ENCODE measurements at regions not wholly inside any gene's neighbourhood (a gene's known extent, or its start where the extent isn't known, plus 50 kb on each side); places are given as distances from the start of the nearest gene placed in this dataset.

DNA sequence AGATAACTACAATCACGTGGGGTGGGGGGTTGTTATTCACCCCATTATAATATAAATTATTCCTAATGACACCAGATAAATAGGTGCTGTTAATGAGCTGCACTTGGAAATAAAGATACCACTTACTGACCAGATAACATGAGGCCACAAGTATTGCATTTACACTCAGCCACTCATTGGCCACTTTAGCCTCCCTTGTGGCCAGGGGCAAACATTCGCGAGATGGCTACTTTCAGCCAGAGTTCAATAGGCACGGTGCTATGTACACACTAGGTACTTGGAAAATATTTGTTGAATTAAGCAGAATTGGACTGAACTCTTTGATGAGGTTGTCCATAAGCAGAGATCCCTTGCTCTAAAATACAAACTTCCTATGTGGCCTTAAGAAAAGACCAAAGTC is 713.7 kb upstream of the TENM3 start:
- DNase-seq (ENCODE audit: low read depth, low spot score) (no peak), FAIRE-seq (no peak), ATAC-seq (no peak)
- TF ChIP-seq YBX1 (IDR thresholded peaks at IDR 0.05) (no peak), ZNF622 (IDR thresholded peaks at IDR 0.05) (no peak), ATF7 (IDR thresholded peaks at IDR 0.05; ENCODE audit: low read depth) (no peak), KAT2A (conservative IDR thresholded peaks at IDR 0.05; ENCODE audit: control insufficient read depth, low read depth, low read length) (no peak), CBX5 (IDR thresholded peaks at IDR 0.05; ENCODE audit: low read depth) (no peak), MXI1 (IDR thresholded peaks at IDR 0.05; ENCODE audit: low read depth, low read length) (no peak), TCF12 (IDR thresholded peaks at IDR 0.05; ENCODE audit: low read depth, low read length) (no peak), RUNX3 (IDR thresholded peaks at IDR 0.05; ENCODE audit: low read length) (no peak)
- TF ChIP-seq, protein P1, sequence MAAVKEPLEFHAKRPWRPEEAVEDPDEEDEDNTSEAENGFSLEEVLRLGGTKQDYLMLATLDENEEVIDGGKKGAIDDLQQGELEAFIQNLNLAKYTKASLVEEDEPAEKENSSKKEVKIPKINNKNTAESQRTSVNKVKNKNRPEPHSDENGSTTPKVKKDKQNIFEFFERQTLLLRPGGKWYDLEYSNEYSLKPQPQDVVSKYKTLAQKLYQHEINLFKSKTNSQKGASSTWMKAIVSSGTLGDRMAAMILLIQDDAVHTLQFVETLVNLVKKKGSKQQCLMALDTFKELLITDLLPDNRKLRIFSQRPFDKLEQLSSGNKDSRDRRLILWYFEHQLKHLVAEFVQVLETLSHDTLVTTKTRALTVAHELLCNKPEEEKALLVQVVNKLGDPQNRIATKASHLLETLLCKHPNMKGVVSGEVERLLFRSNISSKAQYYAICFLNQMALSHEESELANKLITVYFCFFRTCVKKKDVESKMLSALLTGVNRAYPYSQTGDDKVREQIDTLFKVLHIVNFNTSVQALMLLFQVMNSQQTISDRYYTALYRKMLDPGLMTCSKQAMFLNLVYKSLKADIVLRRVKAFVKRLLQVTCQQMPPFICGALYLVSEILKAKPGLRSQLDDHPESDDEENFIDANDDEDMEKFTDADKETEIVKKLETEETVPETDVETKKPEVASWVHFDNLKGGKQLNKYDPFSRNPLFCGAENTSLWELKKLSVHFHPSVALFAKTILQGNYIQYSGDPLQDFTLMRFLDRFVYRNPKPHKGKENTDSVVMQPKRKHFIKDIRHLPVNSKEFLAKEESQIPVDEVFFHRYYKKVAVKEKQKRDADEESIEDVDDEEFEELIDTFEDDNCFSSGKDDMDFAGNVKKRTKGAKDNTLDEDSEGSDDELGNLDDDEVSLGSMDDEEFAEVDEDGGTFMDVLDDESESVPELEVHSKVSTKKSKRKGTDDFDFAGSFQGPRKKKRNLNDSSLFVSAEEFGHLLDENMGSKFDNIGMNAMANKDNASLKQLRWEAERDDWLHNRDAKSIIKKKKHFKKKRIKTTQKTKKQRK (IDR thresholded peaks at IDR 0.05; ENCODE audit: low read depth, low read length), result no peak
- no peaks in the 10 kb centered on the region for H3K79me2 ChIP-seq (ENCODE audit: control insufficient read depth, insufficient read depth, low read length)
- RAD21 ChIA-PET (ENCODE audit: unreplicated experiment), result interaction anchor here (1.9 to 2.1 kb wide), 3 partner anchors 230 to 620 kb away, joined by 5 to 22 read pairs (median 6); no protein-coding TSS in a partner anchor
- no peaks in the 10 kb centered on the region for H3K9me3 ChIP-seq (replicated peaks; ENCODE audit: control insufficient read depth, insufficient read depth, low read length)
- no peaks in the 10 kb centered on the region for H3K27me3 ChIP-seq (replicated peaks in 1 of 2; ENCODE audit: control insufficient read depth in 2 of 2, insufficient read depth in 2 of 2, low read length in 1 of 2)
- 57% methylated on average over 4 of the region's 4 CpGs for WGBS (ENCODE audit: insufficient coverage, insufficient replicate concordance, low lambda C conversion rate, missing lambda C conversion rate)
- H2AFZ ChIP-seq (ENCODE audit: control insufficient read depth, low read depth, low read length), result no peak overlapping the region
- no peak overlapping the region for H3K27ac ChIP-seq (ENCODE audit: control insufficient read depth, insufficient read depth)
- SMC1A ChIA-PET (ENCODE audit: uncharacterized antibody, unreplicated experiment), result interaction anchor here (1.2 to 2.4 kb wide), 4 partner anchors 7 to 386 kb away, joined by 3 to 36 read pairs (median 9); no protein-coding TSS in a partner anchor
- CTCF ChIA-PET, result interaction anchor here (0.6 to 4.8 kb wide), 14 partner anchors 8 to 1396 kb away, joined by 3 to 77 read pairs (median 4); no protein-coding TSS in a partner anchor
- no peak overlapping the region for H3K4me3 ChIP-seq
- no peak overlapping the region for H3K4me2 ChIP-seq (ENCODE audit: control insufficient read depth, insufficient read depth)
- intact Hi-C loops (cut with micrococcal nuclease; ENCODE audit: unreplicated experiment), result loop anchor here (10.0 kb wide), 1 partner anchor 865 kb away; no protein-coding TSS in a partner anchor
- no TSS peak for BruUV-seq (replicated peaks)
- H3K9ac ChIP-seq (ENCODE audit: control insufficient read depth, insufficient read depth, low read length), result no peak overlapping the region
- no peaks in the 10 kb centered on the region for H3K4me1 ChIP-seq (ENCODE audit: control insufficient read depth, insufficient read depth, low read length)
- POLR2A ChIA-PET, result no interaction called here
- H4K20me1 ChIP-seq (ENCODE audit: control insufficient read depth, insufficient read depth), result no peaks in the 10 kb centered on the region
- H3K36me3 ChIP-seq (ENCODE audit: control insufficient read depth in 2 of 2, insufficient read depth in 2 of 2, low read length in 1 of 2), result no peaks in the 10 kb centered on the region
- in situ Hi-C loops (cut with MboI), result no loop called here

All from GM12878 (cell line).